Activated B cell treated with CpG ODN at 0.5 μM for 24 hours (primary cell): ENCODE measurements at regions not wholly inside any gene's neighbourhood (a gene's known extent, or its start where the extent isn't known, plus 50 kb on each side); places are given as distances from the start of the nearest gene placed in this dataset.

Experiments
- ATAC-seq: fragments of 200-7000 bp; cut with Tn5 transposase; one replicate; pipeline ENCODE4 v1.10.0; 2021; ENCODE audit warnings: low read depth, mild to moderate bottlenecking, moderate library complexity
- CTCF ChIA-PET: fragments of 350-600 bp; sonication (Branson Sonifier 250); formaldehyde crosslinking; loops from one replicate; lab custom pipeline; 2021; ENCODE audit warnings: antibody characterized with exemption; lab: Charles Lee
- POLR2A ChIA-PET: fragments of 350-600 bp; sonication (Branson Sonifier 250); formaldehyde crosslinking; loops from one replicate; lab custom pipeline; 2021; ENCODE audit warnings: antibody characterized with exemption; lab: Charles Lee
- DNase-seq: peaks from one replicate; pipeline ENCODE4 v3.0.0; 2022
- H3K27ac Mint-ChIP-seq: one replicate; pipeline ENCODE4 v1.8.0; 2020; ENCODE audit warnings: mixed read lengths
- H3K27me3 Mint-ChIP-seq: one replicate; pipeline ENCODE4 v1.8.0; 2021; ENCODE audit warnings: mixed read lengths
- H3K36me3 Mint-ChIP-seq: one replicate; pipeline ENCODE4 v1.8.0; 2021; ENCODE audit warnings: low read depth, mixed read lengths
- H3K4me1 Mint-ChIP-seq: one replicate; pipeline ENCODE4 v1.8.0; 2021; ENCODE audit warnings: mixed read lengths
- H3K4me3 Mint-ChIP-seq: one replicate; pipeline ENCODE4 v1.8.0; 2020; ENCODE audit warnings: mild to moderate bottlenecking, mixed read lengths
- H3K9me3 Mint-ChIP-seq: one replicate; pipeline ENCODE4 v1.8.0; 2020; ENCODE audit warnings: mixed read lengths
- CTCF ChIP-seq: fragments of 200-600 bp; IDR thresholded peaks from one replicate; pipeline ENCODE4 v1.8.0; 2022; ENCODE audit warnings: antibody characterized with exemption, mild to moderate bottlenecking
- intact Hi-C: fragments of 100-400 bp; cut with micrococcal nuclease; formaldehyde crosslinking; loops from one replicate; pipeline ENCODE4 v1.15.1; 2024

GRCh38 chr10:83167081-83167480 lies 972.2 kb upstream of the GHITM start:
- Mint-ChIP-seq H3K27me3 (no peaks in the 10 kb centered on the region), H3K36me3 (no peaks in the 10 kb centered on the region), H3K4me1 (no peaks in the 10 kb centered on the region), H3K27ac (no peak overlapping the region), H3K9me3 (peaks cover 3% of the 10 kb centered on the region), H3K4me3 (no peak overlapping the region)
- no peak for TF ChIP-seq CTCF
- POLR2A ChIA-PET, result no interaction called here
- ATAC-seq (no peak), DNase-seq (no peak)
- intact Hi-C loops, result no loop called here
- CTCF ChIA-PET, result no interaction called here

DNA sequence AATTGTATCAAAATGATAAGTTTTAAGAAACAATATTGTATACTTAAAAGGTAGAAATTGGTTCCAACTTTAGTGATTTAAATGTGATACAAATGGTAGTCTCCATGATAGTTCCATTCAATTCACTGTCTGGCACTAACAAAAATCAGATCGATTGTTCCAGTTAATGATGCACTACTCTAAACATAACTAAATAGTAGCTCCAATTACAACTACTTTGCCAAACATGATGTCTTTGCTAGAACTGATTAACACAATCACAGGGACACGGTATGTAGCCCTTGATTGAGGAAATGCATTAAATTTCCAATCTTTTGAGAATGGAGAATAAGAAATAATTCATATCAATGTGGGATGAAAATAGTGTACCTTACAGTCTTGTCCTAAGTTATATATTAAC lies 962.4 kb upstream of the GHITM start:
- no peaks in the 10 kb centered on the region for H3K4me1 Mint-ChIP-seq
- no peaks in the 10 kb centered on the region for H3K27me3 Mint-ChIP-seq
- H3K9me3 Mint-ChIP-seq, result peaks cover 3% of the 10 kb centered on the region
- ChIA-PET CTCF (no interaction called here), POLR2A (no interaction called here)
- TF ChIP-seq CTCF, result no peak
- H3K27ac Mint-ChIP-seq, result no peak overlapping the region
- intact Hi-C loops, result no loop called here
- H3K4me3 Mint-ChIP-seq, result no peak overlapping the region
- DNase-seq (no peak), ATAC-seq (no peak)
- no peaks in the 10 kb centered on the region for H3K36me3 Mint-ChIP-seq

DNA sequence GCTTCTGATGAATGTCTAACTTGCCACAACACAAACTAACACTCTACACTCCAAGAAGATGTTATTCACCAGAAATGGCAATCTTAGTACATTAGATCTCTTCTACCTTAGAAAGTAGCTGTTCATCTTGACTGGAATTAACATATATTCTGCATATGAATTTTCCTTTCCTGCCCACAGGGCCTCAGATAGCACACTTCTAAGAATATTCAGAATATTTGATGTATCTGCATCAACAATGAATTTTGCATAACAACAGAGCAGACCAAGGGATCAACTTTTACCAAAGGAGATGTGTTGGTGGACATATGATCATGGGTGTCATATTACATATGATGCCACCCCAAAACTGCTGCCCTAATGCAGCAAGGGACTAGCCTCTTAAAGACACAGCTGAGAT lies 960.8 kb upstream of the GHITM start:
- H3K9me3 Mint-ChIP-seq, result peaks cover 3% of the 10 kb centered on the region
- intact Hi-C loops, result no loop called here
- ChIA-PET CTCF (no interaction called here), POLR2A (no interaction called here)
- H3K4me3 Mint-ChIP-seq, result no peak overlapping the region
- no peak for DNase-seq
- TF ChIP-seq CTCF, result no peak
- no peak for ATAC-seq
- no peaks in the 10 kb centered on the region for H3K4me1 Mint-ChIP-seq
- no peaks in the 10 kb centered on the region for H3K27me3 Mint-ChIP-seq
- no peak overlapping the region for H3K27ac Mint-ChIP-seq
- H3K36me3 Mint-ChIP-seq, result no peaks in the 10 kb centered on the region

- no peak overlapping the region for H3K27ac Mint-ChIP-seq
- ATAC-seq (no peak), DNase-seq (no peak)
- H3K36me3 Mint-ChIP-seq, result no peaks in the 10 kb centered on the region
- no peak overlapping the region for H3K4me3 Mint-ChIP-seq
- intact Hi-C loops, result no loop called here
- POLR2A ChIA-PET, result no interaction called here
- CTCF ChIA-PET, result no interaction called here
- H3K4me1 Mint-ChIP-seq, result no peaks in the 10 kb centered on the region
- H3K27me3 Mint-ChIP-seq, result no peaks in the 10 kb centered on the region
- TF ChIP-seq CTCF, result no peak
- H3K9me3 Mint-ChIP-seq, result no peaks in the 10 kb centered on the region
Observed at GRCh38 chr10:83179371-83179770, 959.9 kb upstream of the GHITM start.

DNA sequence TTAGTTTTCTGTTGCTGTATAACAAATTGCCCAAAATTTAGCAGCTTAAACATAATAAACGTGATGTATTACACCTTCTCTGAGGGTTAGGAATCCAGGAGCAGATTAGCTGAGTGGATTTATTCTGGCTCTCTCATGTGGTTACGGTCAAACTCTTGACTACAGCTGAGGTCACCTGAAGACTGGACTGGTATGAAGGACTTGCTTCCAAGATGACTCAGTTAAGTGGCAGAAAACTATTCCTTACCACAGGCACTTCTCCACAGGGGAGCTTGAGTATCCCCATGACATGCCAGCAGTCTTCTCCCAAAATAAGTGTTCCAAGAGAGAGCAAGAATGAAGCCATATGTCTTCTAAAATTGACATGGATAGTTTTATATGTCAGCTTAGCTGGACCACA lies 957.2 kb upstream of the GHITM start:
- Mint-ChIP-seq H3K9me3 (no peaks in the 10 kb centered on the region), H3K4me3 (no peak overlapping the region), H3K27me3 (no peaks in the 10 kb centered on the region), H3K36me3 (no peaks in the 10 kb centered on the region), H3K27ac (no peak overlapping the region), H3K4me1 (no peaks in the 10 kb centered on the region)
- intact Hi-C loops, result no loop called here
- CTCF ChIA-PET, result no interaction called here
- POLR2A ChIA-PET, result no interaction called here
- TF ChIP-seq CTCF, result no peak
- ATAC-seq (no peak), DNase-seq (no peak)
